Body of pancreas (tissue), 4 donors: ENCODE measurements at regions not wholly inside any gene's neighbourhood (a gene's known extent, or its start where the extent isn't known, plus 50 kb on each side); places are given as distances from the start of the nearest gene placed in this dataset.

Experiments used
- CTCF ChIP-seq, 7 experiments: fragments of 450-650 bp in 4 of 7; fragments of 200-600 bp in 3 of 7; sonication (generic) in 3 of 7; IDR thresholded peaks; one replicate each; pipeline ENCODE4 v1.5.1; 2016 to 2019; ENCODE audit warnings: antibody characterized with exemption in 7 of 7
- POLR2A ChIP-seq, 3 donors: fragments of 450-650 bp; IDR thresholded peaks; one replicate each; pipeline ENCODE4 v1.6.1; 2016; ENCODE audit warnings: antibody characterized with exemption in 3 of 3, mild to moderate bottlenecking in 2 of 3

GRCh38 chr6:82442061-82442719 lies 78.6 kb downstream of the TPBG start:
- no peak for TF ChIP-seq CTCF (IDR thresholded peaks at IDR 0.05)
- no peak for TF ChIP-seq POLR2A (IDR thresholded peaks at IDR 0.05)
